GM23338 (cell line): ENCODE measurements at regions not wholly inside any gene's neighbourhood (a gene's known extent, or its start where the extent isn't known, plus 50 kb on each side); places are given as distances from the start of the nearest gene placed in this dataset.
"Not testable (repeated sequence)": the region's sequence is repeated elsewhere in the genome, so short reads cannot be mapped to it uniquely, and the experiment has no call there.

ENCODE experiments used
- ATAC-seq: fragments of 200-7000 bp; cut with Tn5 transposase; 3 replicates; pipeline ENCODE4 v1.9.1; 2020
- DNase-seq: peaks from one replicate; pipeline ENCODE4 v3.0.0-alpha.2; 2015; ENCODE audit warnings: low spot score
- H2AFZ ChIP-seq: fragments of 200-600 bp; sonication (generic); 2 replicates; pipeline ENCODE4 v1.8.0; 2016; ENCODE audit warnings: antibody characterized with exemption, mild to moderate bottlenecking, moderate library complexity
- H3F3A ChIP-seq: fragments of 200-600 bp; sonication (generic); replicated peaks from 2 replicates; pipeline ENCODE4 v1.8.0; 2017; ENCODE audit warnings: antibody characterized with exemption, mixed run types, low read depth
- H3K27ac ChIP-seq: fragments of 200-600 bp; sonication (generic); 2 replicates; pipeline ENCODE4 v1.6.1; 2016; ENCODE audit warnings: low read depth
- H3K27me3 ChIP-seq: fragments of 200-600 bp; sonication (generic); 2 replicates; pipeline ENCODE4 v1.8.0; 2016; ENCODE audit warnings: mild to moderate bottlenecking, mixed run types, moderate library complexity; ENCODE audit not compliant: insufficient read depth
- H3K36me3 ChIP-seq: fragments of 200-600 bp; sonication (generic); 2 replicates; pipeline ENCODE4 v1.8.0; 2016; ENCODE audit warnings: mild to moderate bottlenecking; ENCODE audit not compliant: insufficient read depth
- H3K4me1 ChIP-seq: fragments of 200-600 bp; sonication (generic); 2 replicates; pipeline ENCODE4 v1.8.0; 2016; ENCODE audit warnings: mild to moderate bottlenecking, moderate library complexity; ENCODE audit not compliant: insufficient read depth
- H3K4me2 ChIP-seq: fragments of 200-600 bp; sonication (generic); 2 replicates; pipeline ENCODE4 v1.7.1; 2017; ENCODE audit warnings: mixed run types
- H3K4me3 ChIP-seq: fragments of 200-600 bp; sonication (generic); 2 replicates; pipeline ENCODE4 v1.6.1; 2016; ENCODE audit warnings: mixed run types
- H3K79me2 ChIP-seq: fragments of 200-600 bp; sonication (generic); replicated peaks from 2 replicates; pipeline ENCODE4 v1.8.0; 2017; ENCODE audit warnings: mild to moderate bottlenecking; ENCODE audit not compliant: insufficient read depth
- H3K9me2 ChIP-seq: fragments of 200-600 bp; sonication (generic); 2 replicates; pipeline ENCODE4 v1.8.0; 2017; ENCODE audit not compliant: insufficient read depth
- H4K20me1 ChIP-seq: fragments of 200-600 bp; sonication (generic); replicated peaks from 2 replicates; pipeline ENCODE4 v1.8.0; 2017; ENCODE audit warnings: mild to moderate bottlenecking; ENCODE audit not compliant: insufficient read depth
- H3K27ac Mint-ChIP-seq: 2 replicates; pipeline ENCODE4 v1.8.0; 2020; ENCODE audit warnings: inconsistent platforms, mild to moderate bottlenecking, moderate library complexity, mixed read lengths
- H3K27me3 Mint-ChIP-seq: 3 replicates; pipeline ENCODE4 v1.8.0; 2022; ENCODE audit warnings: low read depth, mild to moderate bottlenecking, moderate library complexity, mixed read lengths, inconsistent platforms; ENCODE audit not compliant: insufficient read depth, poor library complexity
- H3K36me3 Mint-ChIP-seq: 3 replicates; pipeline ENCODE4 v1.8.0; 2021; ENCODE audit warnings: low read depth, mild to moderate bottlenecking, inconsistent platforms, moderate library complexity, mixed read lengths
- H3K4me1 Mint-ChIP-seq: 3 replicates; pipeline ENCODE4 v1.8.0; 2020; ENCODE audit warnings: mild to moderate bottlenecking, inconsistent platforms, mixed read lengths
- H3K4me3 Mint-ChIP-seq: 3 replicates; pipeline ENCODE4 v1.8.0; 2021; ENCODE audit warnings: moderate library complexity, mild to moderate bottlenecking, inconsistent platforms, mixed read lengths
- H3K9me3 Mint-ChIP-seq: 3 replicates; pipeline ENCODE4 v1.8.0; 2020; ENCODE audit warnings: moderate library complexity, mild to moderate bottlenecking, inconsistent platforms, mixed read lengths
- EZH2 ChIP-seq: fragments of 200-600 bp; sonication (generic); IDR thresholded peaks from one replicate; pipeline ENCODE4 v1.8.0; 2017; ENCODE audit warnings: antibody characterized with exemption, mild to moderate bottlenecking, low read depth; ENCODE audit not compliant: unreplicated experiment
- EZH2phosphoT487 ChIP-seq: fragments of 200-600 bp; sonication (generic); IDR thresholded peaks from one replicate; pipeline ENCODE4 v1.8.1; 2018; ENCODE audit warnings: antibody characterized with exemption; ENCODE audit not compliant: unreplicated experiment
- ZNF114 ChIP-seq: fragments of 250-450 bp; sonication (Bioruptor Pico); IDR thresholded peaks from 2 replicates; pipeline ENCODE4 v1.5.0; 2020; ENCODE audit warnings: mild to moderate bottlenecking, moderate library complexity
- TF ChIP-seq, protein P1 (sequence below): IDR thresholded peaks from one replicate; pipeline ENCODE4 v1.6.1; 2018; ENCODE audit warnings: antibody characterized with exemption; ENCODE audit not compliant: unreplicated experiment
- TF ChIP-seq, protein P2 (sequence below): fragments of 250-450 bp; sonication (Bioruptor Pico); IDR thresholded peaks from 2 replicates; pipeline ENCODE4 v1.5.0; 2020; ENCODE audit warnings: mild to moderate bottlenecking, moderate library complexity
- TF ChIP-seq, protein P3 (sequence below): IDR thresholded peaks from 2 replicates; pipeline ENCODE4 v1.6.1; 2016; ENCODE audit warnings: antibody characterized with exemption

DNA sequence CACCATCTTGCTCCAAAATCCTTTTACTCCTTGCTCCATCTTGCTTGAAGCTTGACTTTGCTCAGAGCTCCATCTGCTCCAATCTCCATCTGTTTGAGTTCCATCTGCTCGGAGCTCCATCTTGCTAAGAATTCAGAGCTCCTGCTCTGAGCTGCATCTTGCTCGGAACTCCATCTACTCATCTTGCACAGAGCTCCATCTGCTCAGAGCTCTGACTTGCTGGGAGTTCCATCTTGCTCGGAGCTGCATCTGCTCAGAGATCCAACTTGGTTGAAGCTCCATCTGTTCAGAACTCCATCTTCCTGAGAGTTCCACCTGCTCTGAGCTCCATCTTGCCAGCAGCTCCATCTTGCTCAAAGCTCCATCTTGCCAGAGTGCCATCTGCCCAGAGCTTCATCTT lies 80.6 kb upstream of the ZNF98 start (continued):
- TF ChIP-seq, protein P1, sequence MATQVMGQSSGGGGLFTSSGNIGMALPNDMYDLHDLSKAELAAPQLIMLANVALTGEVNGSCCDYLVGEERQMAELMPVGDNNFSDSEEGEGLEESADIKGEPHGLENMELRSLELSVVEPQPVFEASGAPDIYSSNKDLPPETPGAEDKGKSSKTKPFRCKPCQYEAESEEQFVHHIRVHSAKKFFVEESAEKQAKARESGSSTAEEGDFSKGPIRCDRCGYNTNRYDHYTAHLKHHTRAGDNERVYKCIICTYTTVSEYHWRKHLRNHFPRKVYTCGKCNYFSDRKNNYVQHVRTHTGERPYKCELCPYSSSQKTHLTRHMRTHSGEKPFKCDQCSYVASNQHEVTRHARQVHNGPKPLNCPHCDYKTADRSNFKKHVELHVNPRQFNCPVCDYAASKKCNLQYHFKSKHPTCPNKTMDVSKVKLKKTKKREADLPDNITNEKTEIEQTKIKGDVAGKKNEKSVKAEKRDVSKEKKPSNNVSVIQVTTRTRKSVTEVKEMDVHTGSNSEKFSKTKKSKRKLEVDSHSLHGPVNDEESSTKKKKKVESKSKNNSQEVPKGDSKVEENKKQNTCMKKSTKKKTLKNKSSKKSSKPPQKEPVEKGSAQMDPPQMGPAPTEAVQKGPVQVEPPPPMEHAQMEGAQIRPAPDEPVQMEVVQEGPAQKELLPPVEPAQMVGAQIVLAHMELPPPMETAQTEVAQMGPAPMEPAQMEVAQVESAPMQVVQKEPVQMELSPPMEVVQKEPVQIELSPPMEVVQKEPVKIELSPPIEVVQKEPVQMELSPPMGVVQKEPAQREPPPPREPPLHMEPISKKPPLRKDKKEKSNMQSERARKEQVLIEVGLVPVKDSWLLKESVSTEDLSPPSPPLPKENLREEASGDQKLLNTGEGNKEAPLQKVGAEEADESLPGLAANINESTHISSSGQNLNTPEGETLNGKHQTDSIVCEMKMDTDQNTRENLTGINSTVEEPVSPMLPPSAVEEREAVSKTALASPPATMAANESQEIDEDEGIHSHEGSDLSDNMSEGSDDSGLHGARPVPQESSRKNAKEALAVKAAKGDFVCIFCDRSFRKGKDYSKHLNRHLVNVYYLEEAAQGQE: no peak
- no peak for TF ChIP-seq EZH2

DNA sequence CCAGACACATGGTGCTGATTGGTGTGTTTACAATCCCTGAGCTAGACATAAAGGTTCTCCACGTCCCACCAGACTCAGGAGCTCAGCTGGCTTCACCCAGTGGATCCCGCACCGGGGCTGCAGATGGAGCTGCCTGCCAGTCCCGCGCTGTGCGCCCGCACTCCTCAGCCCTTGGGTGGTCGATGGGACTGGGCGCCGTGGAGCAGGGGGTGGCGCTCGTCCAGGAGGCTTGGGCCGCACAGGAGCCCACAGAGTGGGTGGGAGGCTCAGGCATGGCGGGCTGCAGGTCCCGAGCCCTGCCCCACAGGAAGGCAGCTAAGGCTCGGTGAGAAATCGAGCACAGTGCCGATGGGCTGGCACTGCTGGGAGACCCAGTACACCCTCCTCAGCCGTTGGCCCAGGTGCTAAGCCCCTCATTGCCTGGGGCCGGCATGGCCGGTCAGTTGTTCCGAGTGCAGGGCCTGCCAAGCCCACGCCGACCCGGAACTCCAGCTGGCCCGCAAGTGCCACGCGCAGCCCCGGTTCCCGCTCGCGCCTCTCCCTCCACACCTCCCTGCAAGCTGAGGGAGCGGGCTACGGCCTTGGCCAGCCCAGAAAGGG lies 76.8 kb upstream of the ZNF98 start:
- not testable (repeated sequence) for H3K27ac ChIP-seq, H3F3A ChIP-seq, H2AFZ ChIP-seq, H3K27me3 Mint-ChIP-seq, H3K27ac Mint-ChIP-seq, H3K36me3 ChIP-seq, H3K4me2 ChIP-seq, H3K9me2 ChIP-seq, H3K4me1 Mint-ChIP-seq, H3K27me3 ChIP-seq, H3K4me3 Mint-ChIP-seq, H4K20me1 ChIP-seq, H3K4me3 ChIP-seq, H3K4me1 ChIP-seq, DNase-seq, H3K79me2 ChIP-seq, ATAC-seq
- Mint-ChIP-seq H3K9me3 (peaks cover 93% of the 10 kb centered on the region), H3K36me3 (peaks cover 50% of the 10 kb centered on the region)

DNA sequence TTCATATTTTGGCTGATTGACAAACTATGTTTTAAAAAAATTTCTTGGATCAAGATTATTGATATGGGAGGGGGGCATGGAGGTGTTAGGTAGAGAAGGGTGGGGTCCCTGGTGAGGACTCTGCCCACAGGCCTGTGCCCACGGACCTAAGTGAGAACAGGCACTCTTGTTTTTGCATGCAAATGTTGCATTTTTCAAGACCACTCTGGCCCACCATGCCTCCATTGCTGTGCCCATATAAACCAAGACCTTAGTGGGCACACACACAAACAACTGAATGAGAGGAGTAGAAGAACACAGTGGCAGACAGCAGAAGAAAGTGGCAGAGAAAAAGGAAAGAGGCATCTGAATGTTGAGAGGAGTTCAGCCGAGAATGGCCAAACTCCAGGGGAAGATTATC lies 69.6 kb upstream of the ZNF98 start:
- Mint-ChIP-seq H3K27ac (no peak overlapping the region), H3K27me3 (peaks cover 3% of the 10 kb centered on the region), H3K9me3 (peaks cover 91% of the 10 kb centered on the region), H3K4me1 (no peaks in the 10 kb centered on the region), H3K36me3 (peaks cover 44% of the 10 kb centered on the region), H3K4me3 (no peak overlapping the region)
- Histone ChIP-seq H3K4me3 (no peak overlapping the region), H3K27me3 (no peaks in the 10 kb centered on the region), H4K20me1 (no peaks in the 10 kb centered on the region), H3K27ac (no peak overlapping the region), H3F3A (no peaks in the 10 kb centered on the region), H3K79me2 (no peaks in the 10 kb centered on the region), H3K4me2 (no peak overlapping the region), H2AFZ (no peak overlapping the region), H3K4me1 (no peaks in the 10 kb centered on the region), H3K36me3 (peaks cover 15% of the 10 kb centered on the region; the same call in 1 of the 2 replicates), H3K9me2 (no peaks in the 10 kb centered on the region)
- DNase-seq: no peak
- no peak for ATAC-seq
- TF ChIP-seq EZH2phosphoT487 (no peak), ZNF114 (CRISPR knock-in tag) (no peak)
- TF ChIP-seq, protein P2, sequence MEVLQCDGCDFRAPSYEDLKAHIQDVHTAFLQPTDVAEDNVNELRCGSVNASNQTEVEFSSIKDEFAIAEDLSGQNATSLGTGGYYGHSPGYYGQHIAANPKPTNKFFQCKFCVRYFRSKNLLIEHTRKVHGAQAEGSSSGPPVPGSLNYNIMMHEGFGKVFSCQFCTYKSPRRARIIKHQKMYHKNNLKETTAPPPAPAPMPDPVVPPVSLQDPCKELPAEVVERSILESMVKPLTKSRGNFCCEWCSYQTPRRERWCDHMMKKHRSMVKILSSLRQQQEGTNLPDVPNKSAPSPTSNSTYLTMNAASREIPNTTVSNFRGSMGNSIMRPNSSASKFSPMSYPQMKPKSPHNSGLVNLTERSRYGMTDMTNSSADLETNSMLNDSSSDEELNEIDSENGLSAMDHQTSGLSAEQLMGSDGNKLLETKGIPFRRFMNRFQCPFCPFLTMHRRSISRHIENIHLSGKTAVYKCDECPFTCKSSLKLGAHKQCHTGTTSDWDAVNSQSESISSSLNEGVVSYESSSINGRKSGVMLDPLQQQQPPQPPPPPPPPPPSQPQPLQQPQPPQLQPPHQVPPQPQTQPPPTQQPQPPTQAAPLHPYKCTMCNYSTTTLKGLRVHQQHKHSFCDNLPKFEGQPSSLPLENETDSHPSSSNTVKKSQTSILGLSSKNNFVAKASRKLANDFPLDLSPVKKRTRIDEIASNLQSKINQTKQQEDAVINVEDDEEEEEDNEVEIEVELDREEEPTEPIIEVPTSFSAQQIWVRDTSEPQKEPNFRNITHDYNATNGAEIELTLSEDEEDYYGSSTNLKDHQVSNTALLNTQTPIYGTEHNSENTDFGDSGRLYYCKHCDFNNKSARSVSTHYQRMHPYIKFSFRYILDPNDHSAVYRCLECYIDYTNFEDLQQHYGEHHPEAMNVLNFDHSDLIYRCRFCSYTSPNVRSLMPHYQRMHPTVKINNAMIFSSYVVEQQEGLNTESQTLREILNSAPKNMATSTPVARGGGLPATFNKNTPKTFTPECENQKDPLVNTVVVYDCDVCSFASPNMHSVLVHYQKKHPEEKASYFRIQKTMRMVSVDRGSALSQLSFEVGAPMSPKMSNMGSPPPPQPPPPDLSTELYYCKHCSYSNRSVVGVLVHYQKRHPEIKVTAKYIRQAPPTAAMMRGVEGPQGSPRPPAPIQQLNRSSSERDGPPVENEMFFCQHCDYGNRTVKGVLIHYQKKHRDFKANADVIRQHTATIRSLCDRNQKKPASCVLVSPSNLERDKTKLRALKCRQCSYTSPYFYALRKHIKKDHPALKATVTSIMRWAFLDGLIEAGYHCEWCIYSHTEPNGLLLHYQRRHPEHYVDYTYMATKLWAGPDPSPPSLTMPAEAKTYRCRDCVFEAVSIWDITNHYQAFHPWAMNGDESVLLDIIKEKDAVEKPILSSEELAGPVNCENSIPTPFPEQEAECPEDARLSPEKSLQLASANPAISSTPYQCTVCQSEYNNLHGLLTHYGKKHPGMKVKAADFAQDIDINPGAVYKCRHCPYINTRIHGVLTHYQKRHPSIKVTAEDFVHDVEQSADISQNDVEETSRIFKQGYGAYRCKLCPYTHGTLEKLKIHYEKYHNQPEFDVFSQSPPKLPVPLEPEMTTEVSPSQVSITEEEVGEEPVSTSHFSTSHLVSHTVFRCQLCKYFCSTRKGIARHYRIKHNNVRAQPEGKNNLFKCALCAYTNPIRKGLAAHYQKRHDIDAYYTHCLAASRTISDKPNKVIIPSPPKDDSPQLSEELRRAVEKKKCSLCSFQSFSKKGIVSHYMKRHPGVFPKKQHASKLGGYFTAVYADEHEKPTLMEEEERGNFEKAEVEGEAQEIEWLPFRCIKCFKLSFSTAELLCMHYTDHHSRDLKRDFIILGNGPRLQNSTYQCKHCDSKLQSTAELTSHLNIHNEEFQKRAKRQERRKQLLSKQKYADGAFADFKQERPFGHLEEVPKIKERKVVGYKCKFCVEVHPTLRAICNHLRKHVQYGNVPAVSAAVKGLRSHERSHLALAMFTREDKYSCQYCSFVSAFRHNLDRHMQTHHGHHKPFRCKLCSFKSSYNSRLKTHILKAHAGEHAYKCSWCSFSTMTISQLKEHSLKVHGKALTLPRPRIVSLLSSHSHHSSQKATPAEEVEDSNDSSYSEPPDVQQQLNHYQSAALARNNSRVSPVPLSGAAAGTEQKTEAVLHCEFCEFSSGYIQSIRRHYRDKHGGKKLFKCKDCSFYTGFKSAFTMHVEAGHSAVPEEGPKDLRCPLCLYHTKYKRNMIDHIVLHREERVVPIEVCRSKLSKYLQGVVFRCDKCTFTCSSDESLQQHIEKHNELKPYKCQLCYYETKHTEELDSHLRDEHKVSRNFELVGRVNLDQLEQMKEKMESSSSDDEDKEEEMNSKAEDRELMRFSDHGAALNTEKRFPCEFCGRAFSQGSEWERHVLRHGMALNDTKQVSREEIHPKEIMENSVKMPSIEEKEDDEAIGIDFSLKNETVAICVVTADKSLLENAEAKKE (CRISPR knock-in tag): no peak
- TF ChIP-seq, protein P3, sequence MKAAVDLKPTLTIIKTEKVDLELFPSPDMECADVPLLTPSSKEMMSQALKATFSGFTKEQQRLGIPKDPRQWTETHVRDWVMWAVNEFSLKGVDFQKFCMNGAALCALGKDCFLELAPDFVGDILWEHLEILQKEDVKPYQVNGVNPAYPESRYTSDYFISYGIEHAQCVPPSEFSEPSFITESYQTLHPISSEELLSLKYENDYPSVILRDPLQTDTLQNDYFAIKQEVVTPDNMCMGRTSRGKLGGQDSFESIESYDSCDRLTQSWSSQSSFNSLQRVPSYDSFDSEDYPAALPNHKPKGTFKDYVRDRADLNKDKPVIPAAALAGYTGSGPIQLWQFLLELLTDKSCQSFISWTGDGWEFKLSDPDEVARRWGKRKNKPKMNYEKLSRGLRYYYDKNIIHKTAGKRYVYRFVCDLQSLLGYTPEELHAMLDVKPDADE: no peak
